PC-3 (cell line): ENCODE measurements at regions not wholly inside any gene's neighbourhood (a gene's known extent, or its start where the extent isn't known, plus 50 kb on each side); places are given as distances from the start of the nearest gene placed in this dataset.
A peak's percentile ranks its signal among the peaks of the same experiment; 100 is the strongest.
"Not testable (repeated sequence)": the region's sequence is repeated elsewhere in the genome, so short reads cannot be mapped to it uniquely, and the experiment has no call there.

Experiments used
- ATAC-seq: fragments of 200-7000 bp; cut with Tn5 transposase; 2 replicates; pipeline ENCODE4 v1.9.1; 2020; ENCODE audit warnings: mild to moderate bottlenecking, moderate library complexity
- BruUV-seq: library from RNA; stranded (reverse); fragments of 400-500 nt; replicated peaks from 2 replicates; lab custom pipeline; 2021; lab: Mats Ljungman, UMichigan
- CTCF ChIA-PET: fragments of 300-600 bp; sonication (Branson Sonifier 250); formaldehyde crosslinking; loops from one replicate; lab custom pipeline; 2022; ENCODE audit warnings: antibody characterized with exemption; lab: Charles Lee
- POLR2A ChIA-PET: fragments of 300-600 bp; sonication (Branson Sonifier 250); formaldehyde crosslinking; loops from one replicate; lab custom pipeline; 2022; ENCODE audit warnings: antibody characterized with exemption; ENCODE audit not compliant: unreplicated experiment; lab: Charles Lee
- DNase-seq: peaks from one replicate; pipeline ENCODE4 v3.0.0-alpha.2; 2015
- H2AFZ ChIP-seq: fragments of 300-600 bp; sonication (generic); 2 replicates; pipeline ENCODE4 v1.6.0; 2016; ENCODE audit warnings: antibody characterized with exemption, low read length
- H3F3A ChIP-seq: fragments of 300-600 bp; sonication (generic); one replicate; pipeline ENCODE4 v1.6.0; 2017; ENCODE audit warnings: antibody characterized with exemption, low read length, control low read depth, mild to moderate bottlenecking; ENCODE audit not compliant: unreplicated experiment
- H3K27ac ChIP-seq: fragments of 300-600 bp; sonication (generic); 2 replicates; pipeline ENCODE4 v1.5.1; 2016; ENCODE audit warnings: mild to moderate bottlenecking, low read length
- H3K27me3 ChIP-seq: fragments of 300-600 bp; sonication (generic); 2 replicates; pipeline ENCODE4 v1.6.1; 2016; ENCODE audit warnings: low read length, mixed read lengths
- H3K36me3 ChIP-seq: fragments of 300-600 bp; sonication (generic); 2 replicates; pipeline ENCODE4 v1.6.1; 2016; ENCODE audit warnings: low read depth, mixed run types, low read length, mixed read lengths
- H3K4me1 ChIP-seq: fragments of 300-600 bp; sonication (generic); 2 replicates; pipeline ENCODE4 v1.5.1; 2016; ENCODE audit warnings: low read length; ENCODE audit not compliant: insufficient read depth
- H3K4me2 ChIP-seq: fragments of 300-600 bp; sonication (generic); 2 replicates; pipeline ENCODE4 v1.6.0; 2016; ENCODE audit warnings: low read length
- H3K4me3 ChIP-seq: fragments of 300-600 bp; sonication (generic); 2 replicates; pipeline ENCODE4 v1.5.1; 2016; ENCODE audit warnings: mild to moderate bottlenecking, low read length, mixed read lengths
- H3K79me2 ChIP-seq: fragments of 300-600 bp; sonication (generic); 2 replicates; pipeline ENCODE4 v1.6.1; 2017; ENCODE audit warnings: low read length, mixed read lengths
- H3K9ac ChIP-seq: fragments of 300-600 bp; sonication (generic); 2 replicates; pipeline ENCODE4 v1.6.0; 2016; ENCODE audit warnings: mild to moderate bottlenecking, low read length
- H3K9me2 ChIP-seq: fragments of 300-600 bp; sonication (generic); replicated peaks from 2 replicates; pipeline ENCODE4 v1.6.1; 2016; ENCODE audit warnings: mixed run types, low read length, mixed read lengths
- H3K9me3 ChIP-seq: fragments of 300-600 bp; sonication (generic); 2 replicates; pipeline ENCODE4 v1.6.1; 2016; ENCODE audit warnings: low read length, mixed read lengths
- H4K20me1 ChIP-seq: fragments of 300-600 bp; sonication (generic); 2 replicates; pipeline ENCODE4 v1.6.1; 2016; ENCODE audit warnings: low read length, mixed read lengths
- EZH2 ChIP-seq: fragments of 300-600 bp; sonication (generic); IDR thresholded peaks from one replicate; pipeline ENCODE4 v1.6.1; 2017; ENCODE audit warnings: antibody characterized with exemption, mild to moderate bottlenecking, low read length; ENCODE audit not compliant: unreplicated experiment
- EZH2phosphoT487 ChIP-seq: fragments of 300-600 bp; sonication (generic); IDR thresholded peaks from 2 replicates; pipeline ENCODE4 v1.6.1; 2018; ENCODE audit warnings: mild to moderate bottlenecking, antibody characterized with exemption, low read length, borderline replicate concordance
- intact Hi-C: fragments of 100-400 bp; cut with micrococcal nuclease; formaldehyde crosslinking; loops from 2 replicates; pipeline ENCODE4 v1.9.0; 2023
- TF ChIP-seq, protein P1 (sequence below): fragments of 300-600 bp; sonication (generic); conservative IDR thresholded peaks from 2 replicates; pipeline ENCODE4 v1.5.1; 2017; ENCODE audit warnings: antibody characterized with exemption, low read depth, mild to moderate bottlenecking, low read length

DNA sequence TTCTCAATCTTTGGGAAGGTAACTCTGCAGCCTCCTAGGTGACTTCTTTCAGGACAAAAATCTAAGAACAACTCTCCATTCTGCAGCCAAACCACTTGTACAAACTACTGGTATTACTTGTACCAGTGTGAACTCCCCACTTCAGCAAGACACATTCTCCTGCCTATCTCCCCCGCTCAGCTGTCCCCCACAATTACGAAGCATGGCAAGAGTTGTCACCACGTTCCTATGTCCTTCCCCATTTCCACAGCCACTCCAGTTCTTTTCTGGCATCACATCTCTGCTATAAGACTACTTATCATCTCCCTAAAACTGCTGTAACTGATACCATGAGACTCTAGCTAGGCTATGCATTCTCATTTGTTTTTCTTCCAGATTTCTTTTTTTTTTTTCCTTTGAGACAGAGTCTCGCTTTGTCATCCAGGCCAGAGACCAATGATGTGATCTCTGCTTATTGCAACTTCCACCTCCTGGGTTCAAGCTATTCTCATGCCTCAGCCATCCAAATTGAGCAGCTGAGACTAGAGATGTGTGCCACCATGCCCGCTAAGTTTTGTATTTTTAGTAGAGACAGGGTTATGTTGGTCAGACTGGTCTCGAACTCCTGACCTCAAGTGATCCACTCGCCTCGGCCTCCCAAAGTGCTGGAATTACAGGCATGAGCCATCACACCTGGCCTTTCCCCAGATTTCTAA is 71.9 kb upstream of the CDON start:
- Histone ChIP-seq H3K4me1 (peaks cover 11% of the 10 kb centered on the region), H2AFZ (no peak overlapping the region), H3K9ac (no peak overlapping the region), H3K79me2 (no peaks in the 10 kb centered on the region), H3K9me3 (no peaks in the 10 kb centered on the region), H3K27ac (no peak overlapping the region), H3F3A (no peaks in the 10 kb centered on the region), H3K9me2 (no peaks in the 10 kb centered on the region), H4K20me1 (no peaks in the 10 kb centered on the region), H3K4me3 (no peak overlapping the region), H3K4me2 (no peak overlapping the region), H3K27me3 (peaks cover 23% of the 10 kb centered on the region), H3K36me3 (no peaks in the 10 kb centered on the region)
- no TSS peak for BruUV-seq
- TF ChIP-seq EZH2 (no peak), EZH2phosphoT487 (no peak)
- TF ChIP-seq, protein P1, sequence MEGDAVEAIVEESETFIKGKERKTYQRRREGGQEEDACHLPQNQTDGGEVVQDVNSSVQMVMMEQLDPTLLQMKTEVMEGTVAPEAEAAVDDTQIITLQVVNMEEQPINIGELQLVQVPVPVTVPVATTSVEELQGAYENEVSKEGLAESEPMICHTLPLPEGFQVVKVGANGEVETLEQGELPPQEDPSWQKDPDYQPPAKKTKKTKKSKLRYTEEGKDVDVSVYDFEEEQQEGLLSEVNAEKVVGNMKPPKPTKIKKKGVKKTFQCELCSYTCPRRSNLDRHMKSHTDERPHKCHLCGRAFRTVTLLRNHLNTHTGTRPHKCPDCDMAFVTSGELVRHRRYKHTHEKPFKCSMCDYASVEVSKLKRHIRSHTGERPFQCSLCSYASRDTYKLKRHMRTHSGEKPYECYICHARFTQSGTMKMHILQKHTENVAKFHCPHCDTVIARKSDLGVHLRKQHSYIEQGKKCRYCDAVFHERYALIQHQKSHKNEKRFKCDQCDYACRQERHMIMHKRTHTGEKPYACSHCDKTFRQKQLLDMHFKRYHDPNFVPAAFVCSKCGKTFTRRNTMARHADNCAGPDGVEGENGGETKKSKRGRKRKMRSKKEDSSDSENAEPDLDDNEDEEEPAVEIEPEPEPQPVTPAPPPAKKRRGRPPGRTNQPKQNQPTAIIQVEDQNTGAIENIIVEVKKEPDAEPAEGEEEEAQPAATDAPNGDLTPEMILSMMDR = no peak
- POLR2A ChIA-PET = no interaction called here
- CTCF ChIA-PET = no interaction called here
- DNase-seq (no peak), ATAC-seq (no peak)
- intact Hi-C loops = loop anchor here (5.0 kb wide), 3 partner anchors 42 to 72 kb away; partner anchors contain the start of gene CDON

DNA sequence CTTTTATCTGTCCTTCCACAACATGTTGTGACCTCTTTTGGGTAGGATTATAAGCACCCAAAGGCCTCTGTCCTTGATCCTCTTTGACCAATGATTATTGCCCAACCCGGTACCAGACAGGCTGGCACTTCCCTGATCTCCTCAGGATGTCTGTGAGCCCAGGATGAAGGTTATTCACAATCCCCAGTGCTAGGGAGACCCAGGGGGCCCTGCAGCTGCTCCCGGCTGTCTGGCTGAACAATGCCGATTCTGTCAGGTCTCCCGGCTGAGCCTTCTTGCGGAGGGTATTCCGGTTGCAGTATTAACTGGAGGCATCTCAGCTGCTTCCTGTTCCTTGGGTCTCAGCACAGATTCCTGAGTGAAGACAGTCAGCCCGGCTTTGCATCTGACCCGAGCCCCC is 71.2 kb upstream of the CDON start:
- H3K27ac ChIP-seq = no peak overlapping the region
- no peak for DNase-seq
- H3K4me2 ChIP-seq = no peak overlapping the region
- H3F3A ChIP-seq = no peaks in the 10 kb centered on the region
- CTCF ChIA-PET = no interaction called here
- no peaks in the 10 kb centered on the region for H4K20me1 ChIP-seq
- no peak for TF ChIP-seq EZH2
- no peak for TF ChIP-seq EZH2phosphoT487
- TF ChIP-seq, protein P1 = no peak
- H3K36me3 ChIP-seq = no peaks in the 10 kb centered on the region
- H2AFZ ChIP-seq = no peak overlapping the region
- H3K4me3 ChIP-seq = no peak overlapping the region
- H3K9me2 ChIP-seq = no peaks in the 10 kb centered on the region
- no peak for ATAC-seq
- peaks cover 17% of the 10 kb centered on the region for H3K27me3 ChIP-seq
- H3K9me3 ChIP-seq = no peaks in the 10 kb centered on the region
- BruUV-seq = no TSS peak
- no peak overlapping the region for H3K9ac ChIP-seq
- POLR2A ChIA-PET = no interaction called here
- peaks cover 11% of the 10 kb centered on the region for H3K4me1 ChIP-seq
- intact Hi-C loops = loop anchor here (5.0 kb wide), 3 partner anchors 42 to 72 kb away; partner anchors contain the start of gene CDON
- no peaks in the 10 kb centered on the region for H3K79me2 ChIP-seq

DNA sequence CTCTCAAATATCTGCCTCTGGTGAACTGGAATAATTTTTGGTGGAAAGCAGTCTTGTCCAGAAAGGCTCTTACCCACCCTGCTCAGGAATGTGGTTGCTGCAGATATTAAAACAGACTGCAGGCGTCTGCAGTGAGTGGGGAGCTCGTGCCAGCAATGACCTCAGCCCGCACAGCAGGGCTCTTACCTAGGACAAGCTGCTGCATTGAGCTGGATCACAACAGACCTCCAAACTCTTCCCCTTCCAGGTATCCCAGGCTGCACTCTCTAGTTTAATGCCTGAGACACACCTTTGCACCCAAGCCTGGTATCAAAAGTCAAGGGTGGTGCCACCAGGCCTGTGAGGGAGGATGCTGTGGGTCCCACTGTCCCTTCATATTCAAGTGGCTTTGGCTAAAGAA is 69.7 kb upstream of the CDON start:
- peaks cover 3% of the 10 kb centered on the region; the same call in 1 of the 2 replicates for H3K27me3 ChIP-seq
- DNase-seq = peak; percentile 84
- TF ChIP-seq EZH2phosphoT487 (no peak), EZH2 (no peak)
- TF ChIP-seq, protein P1 = no peak
- no peaks in the 10 kb centered on the region for H3K9me2 ChIP-seq
- peak; percentile 98 for ATAC-seq
- no peaks in the 10 kb centered on the region for H4K20me1 ChIP-seq
- CTCF ChIA-PET = interaction anchor here (0.8 to 1.2 kb wide), 4 partner anchors 9 to 71 kb away, joined by 3 to 7 read pairs (median 4); no protein-coding TSS in a partner anchor
- intact Hi-C loops = loop anchor here (5.0 kb wide), 3 partner anchors 40 to 70 kb away; partner anchors contain the start of gene CDON
- BruUV-seq = no TSS peak
- no peak overlapping the region for H3K4me3 ChIP-seq
- H3K9me3 ChIP-seq = no peaks in the 10 kb centered on the region
- no peaks in the 10 kb centered on the region for H3F3A ChIP-seq
- peak overlapping the region; percentile 37 for H3K4me2 ChIP-seq
- POLR2A ChIA-PET = interaction anchor here (0.7 kb wide), 1 partner anchor 44 kb away, joined by 3 read pairs; no protein-coding TSS in a partner anchor
- no peaks in the 10 kb centered on the region for H3K79me2 ChIP-seq
- H2AFZ ChIP-seq = no peak overlapping the region
- H3K9ac ChIP-seq = no peak overlapping the region
- H3K36me3 ChIP-seq = no peaks in the 10 kb centered on the region
- peaks cover 11% of the 10 kb centered on the region for H3K4me1 ChIP-seq
- H3K27ac ChIP-seq = no peak overlapping the region

DNA sequence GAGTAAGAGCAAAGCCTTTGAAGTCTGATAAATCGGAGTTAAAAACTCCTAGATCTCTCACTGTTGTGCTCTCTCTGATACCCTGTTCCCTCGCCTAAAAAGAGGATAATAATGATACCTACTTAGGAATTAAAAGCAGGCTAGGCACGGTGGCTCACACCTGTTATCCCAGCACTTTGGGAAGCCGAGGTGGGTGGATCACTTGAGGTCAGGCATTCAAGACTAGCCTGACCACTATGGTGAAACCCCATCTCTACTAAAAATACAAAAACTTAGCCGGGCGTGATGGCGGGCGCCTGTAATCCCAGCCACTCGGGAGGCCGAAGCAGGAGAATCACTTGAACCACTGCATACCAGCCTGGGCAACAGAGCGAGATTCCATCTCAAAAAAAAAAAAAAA is 68.1 kb upstream of the CDON start:
- DNase-seq, CTCF ChIA-PET, POLR2A ChIA-PET, H3K9ac ChIP-seq, H3K27me3 ChIP-seq, H3F3A ChIP-seq, H4K20me1 ChIP-seq, ATAC-seq, H2AFZ ChIP-seq, H3K79me2 ChIP-seq, H3K4me2 ChIP-seq, BruUV-seq, H3K36me3 ChIP-seq, H3K9me2 ChIP-seq, H3K9me3 ChIP-seq, H3K27ac ChIP-seq, H3K4me3 ChIP-seq: not testable (repeated sequence)
- intact Hi-C loops = loop anchor here (5.0 kb wide), 3 partner anchors 38 to 68 kb away; partner anchors contain the start of gene CDON
- H3K4me1 ChIP-seq = peaks cover 11% of the 10 kb centered on the region
